Nephron (organoid): ENCODE measurements at regions not wholly inside any gene's neighbourhood (a gene's known extent, or its start where the extent isn't known, plus 50 kb on each side); places are given as distances from the start of the nearest gene placed in this dataset.

Source experiments
- H3K27ac Mint-ChIP-seq, 3 experiments: 2 replicates each; pipeline ENCODE4 v1.8.0; 2020; ENCODE audit warnings: mixed read lengths in 3 of 3, mild to moderate bottlenecking in 2 of 3, moderate library complexity in 1 of 3
- H3K27me3 Mint-ChIP-seq: 2 replicates; pipeline ENCODE4 v1.8.0; 2021; ENCODE audit warnings: low read depth, mild to moderate bottlenecking, moderate library complexity, mixed read lengths
- H3K36me3 Mint-ChIP-seq: 2 replicates; pipeline ENCODE4 v1.8.0; 2020; ENCODE audit warnings: low read depth, mixed read lengths
- H3K4me1 Mint-ChIP-seq: 2 replicates; pipeline ENCODE4 v1.8.0; 2020; ENCODE audit warnings: mixed read lengths
- H3K4me3 Mint-ChIP-seq, 3 experiments: 2 replicates each; pipeline ENCODE4 v1.8.0; 2020; ENCODE audit warnings: mild to moderate bottlenecking in 3 of 3, mixed read lengths in 3 of 3, moderate library complexity in 2 of 3
- H3K9me3 Mint-ChIP-seq: 2 replicates; pipeline ENCODE4 v1.8.0; 2020; ENCODE audit warnings: mixed read lengths
- TF ChIP-seq, protein P1 (sequence below), 3 experiments: fragments of 200-600 bp; sonication (generic); IDR thresholded peaks; one replicate each; pipeline ENCODE4 v1.5.0; 2021; ENCODE audit warnings: antibody characterized with exemption in 3 of 3; ENCODE audit not compliant: unreplicated experiment in 3 of 3

GRCh38 chr9:119792242-119792641, 423.0 kb upstream of the BRINP1 start:
- H3K27ac Mint-ChIP-seq = no peak overlapping the region
- TF ChIP-seq, protein P1, sequence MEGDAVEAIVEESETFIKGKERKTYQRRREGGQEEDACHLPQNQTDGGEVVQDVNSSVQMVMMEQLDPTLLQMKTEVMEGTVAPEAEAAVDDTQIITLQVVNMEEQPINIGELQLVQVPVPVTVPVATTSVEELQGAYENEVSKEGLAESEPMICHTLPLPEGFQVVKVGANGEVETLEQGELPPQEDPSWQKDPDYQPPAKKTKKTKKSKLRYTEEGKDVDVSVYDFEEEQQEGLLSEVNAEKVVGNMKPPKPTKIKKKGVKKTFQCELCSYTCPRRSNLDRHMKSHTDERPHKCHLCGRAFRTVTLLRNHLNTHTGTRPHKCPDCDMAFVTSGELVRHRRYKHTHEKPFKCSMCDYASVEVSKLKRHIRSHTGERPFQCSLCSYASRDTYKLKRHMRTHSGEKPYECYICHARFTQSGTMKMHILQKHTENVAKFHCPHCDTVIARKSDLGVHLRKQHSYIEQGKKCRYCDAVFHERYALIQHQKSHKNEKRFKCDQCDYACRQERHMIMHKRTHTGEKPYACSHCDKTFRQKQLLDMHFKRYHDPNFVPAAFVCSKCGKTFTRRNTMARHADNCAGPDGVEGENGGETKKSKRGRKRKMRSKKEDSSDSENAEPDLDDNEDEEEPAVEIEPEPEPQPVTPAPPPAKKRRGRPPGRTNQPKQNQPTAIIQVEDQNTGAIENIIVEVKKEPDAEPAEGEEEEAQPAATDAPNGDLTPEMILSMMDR (IDR thresholded peaks at IDR 0.05; ENCODE audit: unreplicated experiment in 3 of 3) = no peak
- H3K9me3 Mint-ChIP-seq = no peaks in the 10 kb centered on the region
- H3K27me3 Mint-ChIP-seq = peaks cover 3% of the 10 kb centered on the region
- no peak overlapping the region for H3K4me3 Mint-ChIP-seq
- H3K36me3 Mint-ChIP-seq = no peaks in the 10 kb centered on the region
- peaks cover 4% of the 10 kb centered on the region for H3K4me1 Mint-ChIP-seq

GRCh38 chr9:119789987-119790386, 420.8 kb upstream of the BRINP1 start:
- Mint-ChIP-seq H3K36me3 (no peaks in the 10 kb centered on the region), H3K4me3 (no peak overlapping the region), H3K27ac (no peak overlapping the region), H3K27me3 (peaks cover 3% of the 10 kb centered on the region), H3K4me1 (peaks cover 4% of the 10 kb centered on the region), H3K9me3 (no peaks in the 10 kb centered on the region)
- TF ChIP-seq, protein P1 (IDR thresholded peaks at IDR 0.05; ENCODE audit: unreplicated experiment in 3 of 3) = no peak

DNA sequence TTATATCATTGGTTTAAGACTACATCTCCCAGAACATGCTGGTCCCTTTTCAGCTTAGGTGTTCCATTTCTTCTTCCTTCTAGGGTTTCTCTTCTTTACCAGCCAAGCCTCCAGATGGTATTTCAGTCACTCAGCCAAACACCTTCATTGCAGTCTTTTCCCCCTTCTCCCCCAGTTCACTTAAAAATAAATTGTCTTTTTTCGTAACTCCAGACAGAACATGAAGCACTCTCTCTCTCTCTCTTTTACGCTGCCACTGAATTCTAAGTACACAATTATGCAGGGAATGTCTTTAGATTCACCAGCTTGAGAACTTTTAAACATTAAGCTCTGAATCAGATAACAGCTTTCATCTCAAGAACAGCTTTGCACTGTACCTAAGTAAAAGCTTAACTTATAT, 419.7 kb upstream of the BRINP1 start:
- no peaks in the 10 kb centered on the region for H3K9me3 Mint-ChIP-seq
- TF ChIP-seq, protein P1 (IDR thresholded peaks at IDR 0.05; ENCODE audit: unreplicated experiment in 3 of 3) = no peak
- H3K27me3 Mint-ChIP-seq = peaks cover 3% of the 10 kb centered on the region
- H3K27ac Mint-ChIP-seq = peak overlapping the region; percentile 5 to 65 (median 15)
- no peak overlapping the region for H3K4me3 Mint-ChIP-seq
- H3K36me3 Mint-ChIP-seq = no peaks in the 10 kb centered on the region
- H3K4me1 Mint-ChIP-seq = peaks cover 4% of the 10 kb centered on the region

DNA sequence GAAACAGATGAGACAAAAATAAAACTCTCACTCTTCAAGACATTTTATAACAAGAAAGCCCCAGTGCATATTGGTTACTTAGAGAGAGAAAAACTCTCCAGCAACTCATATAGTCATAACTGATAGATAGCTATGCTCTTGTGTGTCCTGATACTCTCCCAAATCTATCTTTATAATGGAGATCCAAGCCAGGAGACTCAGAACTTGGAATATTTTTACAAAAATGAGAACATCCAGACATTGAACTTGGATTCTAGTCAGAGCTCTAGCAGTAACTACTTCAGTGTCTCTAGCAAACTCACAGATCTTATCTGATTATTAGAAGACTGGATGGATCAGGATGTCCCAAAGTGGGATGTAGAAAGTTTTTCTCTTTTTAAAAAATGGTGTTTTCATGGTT, 412.7 kb upstream of the BRINP1 start:
- Mint-ChIP-seq H3K4me1 (no peaks in the 10 kb centered on the region), H3K27ac (no peak overlapping the region), H3K27me3 (peaks cover 5% of the 10 kb centered on the region), H3K4me3 (no peak overlapping the region), H3K9me3 (no peaks in the 10 kb centered on the region), H3K36me3 (no peaks in the 10 kb centered on the region)
- TF ChIP-seq, protein P1 (IDR thresholded peaks at IDR 0.05; ENCODE audit: unreplicated experiment in 3 of 3) = no peak

- TF ChIP-seq, protein P1 (IDR thresholded peaks at IDR 0.05; ENCODE audit: unreplicated experiment in 3 of 3) = no peak
- Mint-ChIP-seq H3K4me1 (no peaks in the 10 kb centered on the region), H3K27me3 (no peaks in the 10 kb centered on the region), H3K4me3 (no peak overlapping the region), H3K27ac (no peak overlapping the region), H3K9me3 (no peaks in the 10 kb centered on the region), H3K36me3 (no peaks in the 10 kb centered on the region)
These were observed 406.2 kb upstream of the BRINP1 start for GRCh38 chr9:119775410-119775809.

GRCh38 chr9:119773823-119774222, 404.6 kb upstream of the BRINP1 start:
- no peaks in the 10 kb centered on the region for H3K36me3 Mint-ChIP-seq
- H3K9me3 Mint-ChIP-seq = no peaks in the 10 kb centered on the region
- TF ChIP-seq, protein P1 (IDR thresholded peaks at IDR 0.05; ENCODE audit: unreplicated experiment in 3 of 3) = no peak
- H3K4me1 Mint-ChIP-seq = no peaks in the 10 kb centered on the region
- no peak overlapping the region for H3K4me3 Mint-ChIP-seq
- no peak overlapping the region for H3K27ac Mint-ChIP-seq
- H3K27me3 Mint-ChIP-seq = no peaks in the 10 kb centered on the region
